Activated T-cell treated with anti-CD3 and anti-CD28 coated beads, Interleukin-2, amount 50 U/mL, for 4 hours (primary cell): ENCODE measurements at regions not wholly inside any gene's neighbourhood (a gene's known extent, or its start where the extent isn't known, plus 50 kb on each side); places are given as distances from the start of the nearest gene placed in this dataset.

ENCODE experiments used
- ATAC-seq, 2 donors: fragments of 200-7000 bp; cut with Tn5 transposase; one replicate each; pipeline ENCODE4 v1.10.0; 2021
- DNase-seq: peaks from one replicate; pipeline ENCODE4 v3.0.0-alpha.2; 2020
- H3K27me3 Mint-ChIP-seq: one replicate; pipeline ENCODE4 v1.8.0; 2021; ENCODE audit warnings: low read depth, mixed read lengths
- H3K36me3 Mint-ChIP-seq: one replicate; pipeline ENCODE4 v1.8.0; 2022; ENCODE audit warnings: mixed read lengths; ENCODE audit not compliant: insufficient read depth
- H3K4me1 Mint-ChIP-seq: one replicate; pipeline ENCODE4 v1.8.0; 2021; ENCODE audit warnings: low read depth, mixed read lengths
- H3K4me3 Mint-ChIP-seq: one replicate; pipeline ENCODE4 v1.8.0; 2021; ENCODE audit warnings: mild to moderate bottlenecking, moderate library complexity, mixed read lengths
- H3K9me3 Mint-ChIP-seq: one replicate; pipeline ENCODE4 v1.8.0; 2021; ENCODE audit warnings: mixed read lengths

DNA sequence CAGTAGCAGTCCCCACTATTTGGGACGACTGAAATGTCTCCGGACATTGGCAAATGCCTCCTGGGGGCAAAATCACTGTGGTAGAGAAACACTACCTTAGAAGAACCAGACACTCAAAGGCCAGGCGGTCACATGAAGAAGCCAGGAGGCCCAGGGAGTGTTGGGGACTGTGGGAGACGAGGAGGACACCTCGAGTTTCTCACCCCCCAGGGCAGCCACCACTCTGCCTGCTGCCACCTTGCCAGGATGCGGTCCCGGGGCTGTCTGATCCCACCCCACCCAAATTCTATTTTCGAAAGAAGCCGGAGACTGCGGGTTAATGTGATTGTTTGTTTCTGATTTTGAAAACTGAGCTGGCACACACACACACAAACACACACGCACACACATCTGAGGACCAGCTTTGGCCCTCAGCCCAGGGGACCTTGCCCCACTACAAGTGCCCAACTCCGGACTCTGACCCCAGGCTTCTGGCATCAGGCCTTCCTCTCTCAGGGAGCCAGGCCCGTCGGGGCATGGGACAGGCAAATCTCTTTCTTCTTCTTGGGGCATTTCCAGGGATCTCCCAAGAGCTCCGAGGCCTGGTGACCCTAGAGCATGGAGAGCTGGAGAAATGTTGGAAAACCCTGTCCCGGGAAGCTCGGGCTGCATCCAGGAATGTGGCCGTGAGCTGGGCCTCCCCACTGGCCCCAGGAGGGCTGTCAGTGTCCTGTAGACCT lies 187.5 kb upstream of the PMEPA1 start:
- no peak overlapping the region for H3K4me3 Mint-ChIP-seq
- peaks cover 17% of the 10 kb centered on the region for H3K27me3 Mint-ChIP-seq
- H3K9me3 Mint-ChIP-seq: no peaks in the 10 kb centered on the region
- H3K36me3 Mint-ChIP-seq: no peaks in the 10 kb centered on the region
- no peaks in the 10 kb centered on the region for H3K4me1 Mint-ChIP-seq
- DNase-seq (no peak), ATAC-seq (no peak)

- ATAC-seq (no peak), DNase-seq (no peak)
- no peaks in the 10 kb centered on the region for H3K36me3 Mint-ChIP-seq
- no peak overlapping the region for H3K4me3 Mint-ChIP-seq
- no peaks in the 10 kb centered on the region for H3K4me1 Mint-ChIP-seq
- peaks cover 20% of the 10 kb centered on the region for H3K27me3 Mint-ChIP-seq
- no peaks in the 10 kb centered on the region for H3K9me3 Mint-ChIP-seq
These were observed 186.7 kb upstream of the PMEPA1 start for GRCh38 chr20:57896563-57896962.

DNA sequence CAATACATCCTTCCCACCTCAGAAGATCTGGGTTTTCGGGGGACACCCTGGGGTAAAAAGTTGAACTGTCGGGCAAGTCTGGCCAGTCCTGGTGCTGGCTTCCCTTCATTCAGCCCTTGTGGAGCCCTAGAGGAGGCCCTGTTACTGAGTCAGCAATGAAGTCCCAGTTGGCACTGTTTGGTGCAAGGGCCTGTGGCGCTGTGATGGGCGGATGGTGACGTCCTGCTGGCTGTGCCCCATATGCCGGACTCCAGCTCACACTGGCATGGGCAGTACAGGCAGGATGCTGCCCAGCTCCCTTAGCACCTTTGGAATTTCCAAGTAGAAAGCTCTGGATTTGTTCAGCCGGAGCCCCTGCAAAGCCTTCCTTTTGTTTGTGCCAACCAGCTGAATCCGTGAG lies 186.2 kb upstream of the PMEPA1 start:
- Mint-ChIP-seq H3K4me3 (no peak overlapping the region), H3K27me3 (peaks cover 20% of the 10 kb centered on the region), H3K9me3 (no peaks in the 10 kb centered on the region), H3K36me3 (no peaks in the 10 kb centered on the region), H3K4me1 (no peaks in the 10 kb centered on the region)
- DNase-seq (no peak), ATAC-seq (no peak)

- no peaks in the 10 kb centered on the region for H3K36me3 Mint-ChIP-seq
- H3K27me3 Mint-ChIP-seq: peaks cover 16% of the 10 kb centered on the region
- ATAC-seq (no peak), DNase-seq (no peak)
- no peak overlapping the region for H3K4me3 Mint-ChIP-seq
- no peaks in the 10 kb centered on the region for H3K9me3 Mint-ChIP-seq
- no peaks in the 10 kb centered on the region for H3K4me1 Mint-ChIP-seq
These were observed 185.5 kb upstream of the PMEPA1 start for GRCh38 chr20:57895161-57895855.

GRCh38 chr20:57894522-57894921 lies 184.7 kb upstream of the PMEPA1 start:
- DNase-seq (no peak), ATAC-seq (no peak)
- Mint-ChIP-seq H3K4me3 (no peak overlapping the region), H3K9me3 (no peaks in the 10 kb centered on the region), H3K36me3 (no peaks in the 10 kb centered on the region), H3K4me1 (no peaks in the 10 kb centered on the region), H3K27me3 (peaks cover 21% of the 10 kb centered on the region)

- Mint-ChIP-seq H3K9me3 (no peaks in the 10 kb centered on the region), H3K4me3 (no peak overlapping the region), H3K4me1 (no peaks in the 10 kb centered on the region), H3K27me3 (peaks cover 21% of the 10 kb centered on the region), H3K36me3 (no peaks in the 10 kb centered on the region)
- DNase-seq (no peak), ATAC-seq (no peak)
These were observed 184.3 kb upstream of the PMEPA1 start for GRCh38 chr20:57894096-57894495.

DNA sequence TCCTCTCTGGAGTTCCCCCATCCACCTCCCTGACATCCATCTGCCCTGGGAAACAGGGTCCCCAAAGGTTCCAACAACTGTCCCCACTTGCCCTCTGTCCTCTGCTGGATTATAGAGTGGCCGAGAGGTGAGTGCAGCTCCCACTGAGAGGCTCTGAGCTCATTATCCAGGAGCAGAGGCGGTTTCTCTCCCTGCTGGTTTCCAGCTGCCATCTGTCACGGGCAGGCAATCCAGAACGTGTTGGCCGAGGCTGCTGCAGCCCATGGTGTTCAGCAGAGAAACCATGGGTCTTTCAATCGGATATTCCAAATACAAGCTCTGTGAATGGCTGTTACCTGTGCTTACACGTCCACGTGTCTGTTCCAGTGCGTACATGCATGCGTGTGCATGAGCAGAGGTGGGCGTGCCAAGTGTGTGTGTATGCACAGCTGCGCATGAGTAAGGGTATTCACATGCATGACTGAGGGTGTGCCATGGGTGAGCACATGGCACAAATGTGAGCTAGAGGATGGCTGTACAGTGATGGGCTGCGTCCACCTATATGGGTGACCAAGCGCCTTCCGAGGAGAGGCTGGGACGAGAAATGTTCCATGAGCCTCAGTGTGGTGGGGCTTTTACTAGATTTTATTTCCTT lies 183.7 kb upstream of the PMEPA1 start:
- no peaks in the 10 kb centered on the region for H3K36me3 Mint-ChIP-seq
- H3K4me3 Mint-ChIP-seq: no peak overlapping the region
- no peaks in the 10 kb centered on the region for H3K4me1 Mint-ChIP-seq
- no peak for DNase-seq
- H3K9me3 Mint-ChIP-seq: no peaks in the 10 kb centered on the region
- H3K27me3 Mint-ChIP-seq: peaks cover 21% of the 10 kb centered on the region
- ATAC-seq: no peak

- H3K4me1 Mint-ChIP-seq: no peaks in the 10 kb centered on the region
- no peak for DNase-seq
- H3K36me3 Mint-ChIP-seq: no peaks in the 10 kb centered on the region
- ATAC-seq: no peak
- H3K4me3 Mint-ChIP-seq: no peak overlapping the region
- H3K27me3 Mint-ChIP-seq: peaks cover 22% of the 10 kb centered on the region
- peaks cover 3% of the 10 kb centered on the region for H3K9me3 Mint-ChIP-seq
These were observed 182.7 kb upstream of the PMEPA1 start for GRCh38 chr20:57892471-57892870.

DNA sequence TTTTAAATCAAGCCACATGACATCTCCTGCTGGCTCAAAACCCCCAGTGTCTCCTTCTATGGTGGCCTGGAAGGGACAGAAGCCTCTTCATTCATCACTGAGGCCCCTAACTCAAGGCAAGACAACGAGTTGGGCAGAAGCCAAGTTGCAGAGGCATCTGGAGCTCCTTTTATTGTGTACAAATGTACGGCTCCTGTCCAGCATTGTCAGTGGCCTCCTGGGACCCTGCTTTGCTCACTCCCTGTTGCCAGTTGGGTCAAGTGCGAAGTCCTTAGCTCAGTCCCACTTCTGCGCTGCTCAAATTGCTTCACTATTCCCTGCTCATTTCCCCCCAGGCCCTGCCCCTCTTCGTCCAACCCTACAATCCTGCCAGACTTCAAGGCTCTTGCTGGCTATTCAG lies 181.2 kb upstream of the PMEPA1 start:
- no peaks in the 10 kb centered on the region for H3K36me3 Mint-ChIP-seq
- ATAC-seq (no peak), DNase-seq (no peak)
- H3K4me1 Mint-ChIP-seq: no peaks in the 10 kb centered on the region
- H3K4me3 Mint-ChIP-seq: no peak overlapping the region
- peaks cover 22% of the 10 kb centered on the region for H3K27me3 Mint-ChIP-seq
- peaks cover 9% of the 10 kb centered on the region for H3K9me3 Mint-ChIP-seq

DNA sequence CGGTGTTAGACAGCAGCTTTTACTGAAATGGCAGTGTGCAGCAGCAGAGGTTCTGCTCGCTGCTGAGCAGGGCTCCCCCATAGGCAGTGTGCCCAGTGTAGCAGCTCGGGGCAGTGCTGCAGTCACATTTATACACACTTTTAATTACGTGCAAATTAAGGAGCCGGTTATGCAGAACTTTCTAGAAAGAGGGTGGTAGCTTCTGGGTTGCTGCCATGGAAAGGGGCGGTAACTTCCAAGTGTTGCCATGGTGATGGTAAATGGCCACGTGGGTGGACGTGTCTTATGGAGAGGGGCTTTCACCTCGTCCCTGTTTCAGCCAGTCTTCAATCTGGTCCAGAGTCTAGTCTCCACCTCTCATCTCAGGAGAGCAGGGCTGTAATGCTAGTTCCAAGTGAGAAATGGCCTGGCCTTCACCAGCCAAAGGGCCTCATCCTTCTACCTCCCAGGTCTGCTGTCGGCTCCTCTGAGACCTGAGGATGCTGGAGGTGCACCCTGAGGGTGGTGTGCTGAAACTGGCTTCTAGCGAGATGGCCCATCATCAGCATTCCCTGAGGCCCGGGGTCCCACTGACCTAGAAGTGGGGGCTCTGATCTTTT lies 180.5 kb upstream of the PMEPA1 start:
- H3K27me3 Mint-ChIP-seq: peaks cover 22% of the 10 kb centered on the region
- no peak for DNase-seq
- ATAC-seq: no peak
- no peaks in the 10 kb centered on the region for H3K36me3 Mint-ChIP-seq
- H3K4me3 Mint-ChIP-seq: no peak overlapping the region
- H3K9me3 Mint-ChIP-seq: peaks cover 9% of the 10 kb centered on the region
- no peaks in the 10 kb centered on the region for H3K4me1 Mint-ChIP-seq

GRCh38 chr20:57888591-57888990 lies 178.8 kb upstream of the PMEPA1 start:
- ATAC-seq: no peak
- Mint-ChIP-seq H3K27me3 (peaks cover 17% of the 10 kb centered on the region), H3K9me3 (peaks cover 9% of the 10 kb centered on the region)

GRCh38 chr20:57884956-57885355 lies 175.1 kb upstream of the PMEPA1 start:
- Mint-ChIP-seq H3K27me3 (peaks cover 3% of the 10 kb centered on the region), H3K9me3 (peaks cover 9% of the 10 kb centered on the region), H3K4me3 (no peak overlapping the region), H3K4me1 (no peaks in the 10 kb centered on the region), H3K36me3 (no peaks in the 10 kb centered on the region)
- no peak for DNase-seq
- no peak for ATAC-seq

More at GRCh38 chr20:57888591-57888990, 178.8 kb upstream of the PMEPA1 start:
- no peak for DNase-seq
- H3K4me1 Mint-ChIP-seq: no peaks in the 10 kb centered on the region
- no peaks in the 10 kb centered on the region for H3K36me3 Mint-ChIP-seq
- no peak overlapping the region for H3K4me3 Mint-ChIP-seq

GRCh38 chr20:57883761-57884160 lies 173.9 kb upstream of the PMEPA1 start:
- DNase-seq: no peak
- Mint-ChIP-seq H3K4me3 (no peak overlapping the region), H3K4me1 (no peaks in the 10 kb centered on the region), H3K36me3 (no peaks in the 10 kb centered on the region), H3K27me3 (peaks cover 4% of the 10 kb centered on the region), H3K9me3 (peaks cover 9% of the 10 kb centered on the region)
- no peak for ATAC-seq

- ATAC-seq (no peak), DNase-seq (no peak)
- peaks cover 9% of the 10 kb centered on the region for H3K9me3 Mint-ChIP-seq
- H3K4me3 Mint-ChIP-seq: no peak overlapping the region
- H3K27me3 Mint-ChIP-seq: peaks cover 4% of the 10 kb centered on the region
- H3K36me3 Mint-ChIP-seq: no peaks in the 10 kb centered on the region
- no peaks in the 10 kb centered on the region for H3K4me1 Mint-ChIP-seq
These were observed 173.4 kb upstream of the PMEPA1 start for GRCh38 chr20:57883224-57883623.
